GM12801 (cell line): ENCODE measurements at regions not wholly inside any gene's neighbourhood (a gene's known extent, or its start where the extent isn't known, plus 50 kb on each side); places are given as distances from the start of the nearest gene placed in this dataset.

ENCODE experiments used
- TF ChIP-seq, protein P1 (sequence below): IDR thresholded peaks from one replicate; pipeline ENCODE4 v1.5.1; 2011; ENCODE audit warnings: control low read depth; ENCODE audit not compliant: insufficient read length; ENCODE audit errors: extremely low read depth

DNA sequence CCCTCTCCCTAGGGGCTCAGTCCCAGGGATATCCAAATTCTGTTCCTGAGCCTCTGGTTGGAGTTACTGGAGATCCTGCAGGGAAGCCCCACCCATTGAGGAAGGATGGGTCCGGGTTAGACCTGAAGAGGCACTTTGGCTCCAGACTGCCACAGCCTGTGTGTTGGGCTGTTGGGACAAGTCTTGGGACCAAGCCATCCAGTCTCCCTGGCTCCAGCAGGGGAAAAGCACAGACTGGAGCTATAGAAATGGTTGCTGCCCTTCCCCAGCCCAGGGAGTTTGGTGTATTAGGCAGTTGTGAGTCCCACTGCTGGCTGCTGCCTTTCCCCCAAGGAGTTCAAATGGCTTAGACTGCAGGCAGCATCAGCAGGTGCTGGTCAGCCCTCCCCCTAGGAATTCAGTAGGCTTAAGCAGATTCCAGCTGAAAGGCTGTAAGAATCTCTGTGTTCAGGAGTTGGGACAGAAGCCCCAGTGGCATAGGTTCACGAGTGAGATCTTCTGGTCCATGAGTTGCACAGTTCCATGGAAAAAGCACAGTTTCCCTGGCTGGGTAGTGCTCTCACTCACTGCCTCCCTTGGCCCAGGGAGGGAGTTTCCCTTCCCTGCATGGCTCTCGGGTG lies 344.0 kb upstream of the EPHA5 start:
- TF ChIP-seq, protein P1, sequence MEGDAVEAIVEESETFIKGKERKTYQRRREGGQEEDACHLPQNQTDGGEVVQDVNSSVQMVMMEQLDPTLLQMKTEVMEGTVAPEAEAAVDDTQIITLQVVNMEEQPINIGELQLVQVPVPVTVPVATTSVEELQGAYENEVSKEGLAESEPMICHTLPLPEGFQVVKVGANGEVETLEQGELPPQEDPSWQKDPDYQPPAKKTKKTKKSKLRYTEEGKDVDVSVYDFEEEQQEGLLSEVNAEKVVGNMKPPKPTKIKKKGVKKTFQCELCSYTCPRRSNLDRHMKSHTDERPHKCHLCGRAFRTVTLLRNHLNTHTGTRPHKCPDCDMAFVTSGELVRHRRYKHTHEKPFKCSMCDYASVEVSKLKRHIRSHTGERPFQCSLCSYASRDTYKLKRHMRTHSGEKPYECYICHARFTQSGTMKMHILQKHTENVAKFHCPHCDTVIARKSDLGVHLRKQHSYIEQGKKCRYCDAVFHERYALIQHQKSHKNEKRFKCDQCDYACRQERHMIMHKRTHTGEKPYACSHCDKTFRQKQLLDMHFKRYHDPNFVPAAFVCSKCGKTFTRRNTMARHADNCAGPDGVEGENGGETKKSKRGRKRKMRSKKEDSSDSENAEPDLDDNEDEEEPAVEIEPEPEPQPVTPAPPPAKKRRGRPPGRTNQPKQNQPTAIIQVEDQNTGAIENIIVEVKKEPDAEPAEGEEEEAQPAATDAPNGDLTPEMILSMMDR: no peak

DNA sequence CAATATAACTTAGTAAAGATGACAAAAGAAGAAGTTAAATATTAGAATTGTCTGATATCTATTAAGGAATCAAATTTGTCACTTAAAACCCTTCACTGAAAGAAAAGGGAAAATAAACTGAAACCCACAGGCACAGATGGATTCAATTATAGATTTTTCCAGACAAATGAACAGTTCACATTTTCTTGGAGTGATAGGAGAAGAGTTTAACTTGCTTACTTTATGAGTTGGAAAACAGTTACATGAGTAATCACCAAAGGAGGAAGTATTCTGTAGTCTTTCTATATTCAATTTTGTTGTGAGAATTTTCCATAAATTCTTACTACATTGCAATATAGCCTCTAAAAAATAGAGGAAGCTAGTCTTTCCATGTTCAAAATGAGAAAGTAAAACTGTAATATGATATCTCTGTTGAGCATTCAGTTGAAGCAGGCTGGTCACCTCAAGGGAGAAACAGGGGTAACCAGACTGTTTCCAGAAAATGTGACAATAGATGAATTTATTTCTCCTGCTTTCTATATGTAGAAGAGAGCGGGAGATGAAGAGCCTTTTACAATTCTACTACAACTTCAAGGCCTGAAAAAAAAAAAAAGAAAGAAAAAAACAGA lies 330.3 kb upstream of the EPHA5 start:
- TF ChIP-seq, protein P1: no peak

DNA sequence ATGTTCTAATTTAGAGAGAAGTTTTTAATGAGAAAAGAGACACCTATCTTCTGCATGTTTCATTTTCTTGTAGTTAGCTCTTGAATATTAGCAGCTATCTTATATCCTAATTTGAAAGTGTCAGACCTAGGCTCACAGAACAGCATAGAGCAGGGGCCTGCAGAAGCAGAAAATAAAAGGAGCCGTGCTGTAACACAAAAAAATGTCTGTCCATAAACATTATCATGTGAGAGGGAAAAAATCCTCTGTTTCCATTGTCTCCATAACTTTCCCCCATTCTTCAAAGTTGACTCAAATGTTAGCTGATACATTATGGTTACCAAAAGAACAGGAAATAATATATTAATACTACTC lies 329.2 kb upstream of the EPHA5 start:
- TF ChIP-seq, protein P1: no peak

DNA sequence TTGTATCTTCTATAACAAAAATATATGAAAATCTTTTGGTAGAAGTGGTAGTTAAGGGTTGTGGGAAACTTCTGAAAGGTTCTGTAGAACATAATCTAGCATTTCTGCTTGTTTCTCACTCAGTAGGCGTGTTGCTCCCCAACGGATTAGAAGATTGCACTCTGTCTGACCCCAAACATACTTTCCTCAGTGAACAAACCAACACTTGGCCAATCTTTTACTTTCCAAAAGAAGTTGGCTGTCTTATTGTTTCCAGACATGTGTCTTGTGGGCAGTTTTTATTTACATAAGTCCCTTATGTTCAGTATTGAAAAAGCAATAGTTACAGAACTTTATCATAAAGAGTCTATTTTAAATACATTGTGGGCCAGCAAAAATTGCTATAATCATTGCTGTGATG lies 312.8 kb upstream of the EPHA5 start:
- TF ChIP-seq, protein P1: no peak

DNA sequence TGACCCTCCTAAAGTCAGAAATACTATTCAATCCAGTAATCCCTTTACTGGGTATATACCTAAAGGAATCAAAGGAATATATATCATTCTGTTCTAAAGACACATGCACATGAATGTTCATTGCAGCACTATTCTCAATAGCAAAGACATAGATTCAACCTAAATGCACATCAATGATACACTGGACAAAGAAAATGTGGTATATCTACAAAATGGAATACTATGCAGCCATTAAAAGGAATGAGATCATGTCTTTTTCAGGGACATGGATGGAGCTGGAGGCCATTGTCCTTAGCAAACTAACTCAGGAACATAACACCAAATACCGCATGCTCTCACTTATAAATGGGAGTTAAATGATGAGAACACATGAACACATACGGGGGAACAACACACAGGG lies 306.0 kb upstream of the EPHA5 start:
- TF ChIP-seq, protein P1: no peak

DNA sequence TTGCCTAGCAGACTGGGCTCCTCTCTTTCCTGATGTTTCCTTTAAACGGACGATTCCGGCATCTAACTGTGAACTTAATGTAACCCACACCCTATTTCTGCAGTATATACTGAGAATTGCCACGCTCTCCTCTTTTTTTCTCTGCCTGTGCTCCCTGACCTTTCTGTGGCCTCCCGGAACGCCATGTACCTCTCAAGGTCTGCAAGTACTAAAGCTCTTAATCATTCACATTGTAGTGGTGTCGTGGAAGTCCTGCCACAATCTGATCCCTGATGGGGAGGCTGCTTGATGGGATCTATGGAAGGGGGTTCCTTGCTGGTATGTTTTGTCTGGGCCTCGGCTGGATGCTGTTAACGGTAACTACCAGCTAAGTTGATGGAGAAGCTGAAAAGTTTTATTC lies 302.9 kb upstream of the EPHA5 start:
- TF ChIP-seq, protein P1: no peak

DNA sequence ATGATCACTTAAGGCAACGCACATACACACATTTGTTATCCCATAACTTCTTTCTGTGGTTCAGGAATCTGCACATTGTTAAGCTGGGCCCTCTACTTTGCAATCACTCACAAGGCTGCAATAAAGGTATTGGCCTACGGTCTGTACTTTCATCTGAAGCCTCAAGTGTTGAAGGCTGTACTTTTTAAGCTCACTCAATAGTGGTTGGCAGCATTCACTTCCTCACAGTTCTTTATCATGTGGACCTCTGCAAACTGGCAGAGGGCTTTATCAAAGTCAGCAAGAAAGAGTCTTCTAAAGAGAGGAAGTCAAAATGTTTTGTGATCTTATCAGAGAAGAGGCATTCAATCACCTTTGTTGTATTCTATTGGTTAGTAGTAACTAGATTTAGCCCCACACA lies 301.4 kb upstream of the EPHA5 start:
- TF ChIP-seq, protein P1: no peak
